ENCODE measurements at regions not wholly inside any gene's neighbourhood (a gene's known extent, or its start where the extent isn't known, plus 50 kb on each side); places are given as distances from the start of the nearest gene placed in this dataset.
"Not testable (repeated sequence)": the region's sequence is repeated elsewhere in the genome, so short reads cannot be mapped to it uniquely, and the experiment has no call there.

GRCh38 chr14:83632375-83632774 is 1897.6 kb upstream of the FLRT2 start:
- no peak for DNase-seq
- Histone ChIP-seq H3K4me1 (no peaks in the 10 kb centered on the region), H3K9me3 (no peaks in the 10 kb centered on the region), H3K4me3 (no peak overlapping the region), H3K27ac (no peak overlapping the region), H3K27me3 (no peaks in the 10 kb centered on the region), H3K36me3 (no peaks in the 10 kb centered on the region)
- TF ChIP-seq POLR2AphosphoS5 (IDR thresholded peaks at IDR 0.05): no peak
- no peak for TF ChIP-seq POLR2A (IDR thresholded peaks at IDR 0.05)
- TF ChIP-seq EP300 (IDR thresholded peaks at IDR 0.05): no peak
- intact Hi-C loops (cut with DNase I): no loop called here

- DNase-seq: no peak
- intact Hi-C loops (cut with DNase I): no loop called here
- Histone ChIP-seq H3K4me3 (no peak overlapping the region), H3K9me3 (no peaks in the 10 kb centered on the region), H3K27me3 (no peaks in the 10 kb centered on the region), H3K36me3 (no peaks in the 10 kb centered on the region), H3K27ac (no peak overlapping the region), H3K4me1 (no peaks in the 10 kb centered on the region)
- 90 to 93% methylated on average over 18 of the region's 18 CpGs for WGBS, 2 donors
- TF ChIP-seq EP300 (IDR thresholded peaks at IDR 0.05) (no peak), POLR2AphosphoS5 (IDR thresholded peaks at IDR 0.05) (no peak), CTCF (IDR thresholded peaks at IDR 0.05) (no peak), POLR2A (IDR thresholded peaks at IDR 0.05) (no peak)
Observed at GRCh38 chr14:83638748-83639504, 1891.0 kb upstream of the FLRT2 start.

GRCh38 chr14:83639505-83639875 is 1890.5 kb upstream of the FLRT2 start:
- H3K27ac ChIP-seq; H3K36me3 ChIP-seq; H3K4me3 ChIP-seq; DNase-seq; H3K9me3 ChIP-seq; H3K27me3 ChIP-seq; intact Hi-C loops (cut with DNase I); H3K4me1 ChIP-seq: not testable (repeated sequence)
- 90% methylated on average over 18 of the region's 18 CpGs for whole genome bisulfite sequencing, 2 donors

DNA sequence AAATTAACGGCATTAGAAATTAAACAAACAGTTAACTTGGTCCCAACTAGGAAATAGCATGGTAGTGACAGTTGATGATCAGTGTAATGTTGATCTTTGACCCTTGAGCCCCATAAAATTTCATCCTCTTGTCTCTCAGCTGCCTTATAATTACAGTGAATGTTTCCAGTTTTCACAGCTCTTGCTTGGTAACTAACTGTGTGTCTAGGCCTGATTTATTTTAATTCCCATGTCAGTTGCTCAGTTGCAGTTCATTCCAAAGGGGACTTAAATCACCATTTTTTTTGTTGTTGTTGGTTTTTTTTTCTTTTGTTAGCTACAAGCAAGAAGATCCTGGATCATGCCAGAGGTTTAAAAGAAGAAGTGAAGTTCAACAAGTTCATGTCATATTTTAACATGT is 1883.7 kb upstream of the FLRT2 start:
- no peaks in the 10 kb centered on the region for H3K36me3 ChIP-seq
- H3K27me3 ChIP-seq: no peaks in the 10 kb centered on the region
- no peaks in the 10 kb centered on the region for H3K4me1 ChIP-seq
- H3K27ac ChIP-seq: no peak overlapping the region
- TF ChIP-seq CTCF (IDR thresholded peaks at IDR 0.05): no peak
- no peak for TF ChIP-seq EP300 (IDR thresholded peaks at IDR 0.05)
- no peak for TF ChIP-seq POLR2A (IDR thresholded peaks at IDR 0.05)
- TF ChIP-seq POLR2AphosphoS5 (IDR thresholded peaks at IDR 0.05): no peak
- WGBS, 2 donors: 73 to 84% methylated on average over 1 of the region's 1 CpG
- intact Hi-C loops (cut with DNase I): no loop called here
- H3K9me3 ChIP-seq: no peaks in the 10 kb centered on the region
- H3K4me3 ChIP-seq: no peak overlapping the region
- no peak for DNase-seq

DNA sequence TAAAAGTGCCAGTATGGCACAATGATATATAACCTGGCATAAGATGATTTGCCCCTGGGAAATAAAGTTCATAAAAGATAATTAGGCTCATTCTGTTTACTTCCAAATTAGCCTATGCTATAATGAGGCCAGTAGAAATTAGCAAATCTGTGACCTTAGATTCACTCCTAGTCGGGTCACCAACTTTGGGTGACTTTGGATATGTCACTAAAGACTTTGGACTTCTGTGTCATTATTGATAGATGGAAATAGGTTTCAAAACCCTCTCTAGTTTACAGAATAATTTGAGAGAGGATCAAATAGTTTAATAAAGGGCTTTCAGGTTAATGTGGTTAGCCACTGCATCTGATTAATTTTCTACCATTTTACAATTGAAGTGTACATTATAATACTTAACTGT is 1869.3 kb upstream of the FLRT2 start:
- intact Hi-C loops (cut with DNase I): no loop called here
- no peaks in the 10 kb centered on the region for H3K36me3 ChIP-seq

More for the DNA sequence above, 1869.3 kb upstream of the FLRT2 start:
- H3K4me1 ChIP-seq: no peaks in the 10 kb centered on the region
- no peaks in the 10 kb centered on the region for H3K27me3 ChIP-seq
- 76 to 82% methylated on average over 1 of the region's 1 CpG for WGBS, 2 donors
- H3K4me3 ChIP-seq: no peak overlapping the region
- no peak overlapping the region for H3K27ac ChIP-seq
- no peak for TF ChIP-seq POLR2A (IDR thresholded peaks at IDR 0.05)
- no peak for TF ChIP-seq CTCF (IDR thresholded peaks at IDR 0.05)
- no peak for TF ChIP-seq POLR2AphosphoS5 (IDR thresholded peaks at IDR 0.05)
- no peak for TF ChIP-seq EP300 (IDR thresholded peaks at IDR 0.05)
- DNase-seq: no peak
- H3K9me3 ChIP-seq: no peaks in the 10 kb centered on the region

Data from sigmoid colon (tissue), 6 donors.